ENCODE measurements at regions not wholly inside any gene's neighbourhood (a gene's known extent, or its start where the extent isn't known, plus 50 kb on each side); places are given as distances from the start of the nearest gene placed in this dataset.
"Not testable (repeated sequence)": the region's sequence is repeated elsewhere in the genome, so short reads cannot be mapped to it uniquely, and the experiment has no call there.

- DNase-seq = no peak
These were observed 149.7 kb upstream of the TNFAIP3 start for GRCh38 chr6:137717074-137718073.

- DNase-seq = not testable (repeated sequence)
These were observed 148.2 kb upstream of the TNFAIP3 start for GRCh38 chr6:137718903-137719302.

- no peak for DNase-seq
These were observed 144.2 kb upstream of the TNFAIP3 start for GRCh38 chr6:137722749-137723272.

- no peak for DNase-seq
These were observed 143.6 kb upstream of the TNFAIP3 start for GRCh38 chr6:137723273-137724017.

DNA sequence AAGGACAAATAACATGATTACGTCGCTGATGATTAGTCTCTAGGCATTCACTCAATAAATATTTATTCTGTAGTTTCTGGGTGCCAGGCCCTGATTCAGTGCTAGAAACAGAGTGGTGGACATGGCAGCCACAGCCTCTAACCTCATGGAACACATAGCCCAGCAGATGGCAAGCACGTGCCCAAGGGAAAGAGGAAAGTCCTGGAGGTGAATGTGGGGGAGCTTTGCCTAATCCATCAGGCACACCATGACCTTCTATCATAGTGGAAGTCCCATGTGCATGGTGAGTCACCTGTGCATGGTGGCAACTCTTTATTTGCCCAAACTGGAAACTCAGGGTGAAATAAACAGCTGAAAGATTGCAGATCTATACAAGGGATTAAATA, 143.0 kb upstream of the TNFAIP3 start:
- no peak for DNase-seq

- no peak for DNase-seq
These were observed 142.4 kb upstream of the TNFAIP3 start for GRCh38 chr6:137724495-137725211.

DNA sequence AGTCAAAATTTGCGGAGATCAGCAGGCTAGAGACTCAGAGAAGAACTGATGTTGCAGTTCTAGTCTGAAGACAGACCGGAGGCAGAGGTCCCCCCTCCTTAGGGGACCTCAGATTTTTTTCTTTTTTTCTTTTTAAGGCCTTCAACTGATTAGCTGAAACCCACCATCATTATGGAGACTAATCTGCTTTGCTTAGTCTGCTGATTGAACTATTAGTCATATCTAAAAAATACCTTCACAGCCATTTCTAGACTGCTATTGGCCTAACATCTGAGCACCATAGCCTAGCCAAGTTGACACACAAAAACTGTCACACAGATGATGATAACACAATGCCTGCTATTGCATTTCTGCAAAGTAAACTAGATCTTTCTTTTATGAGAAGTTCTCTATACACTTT, 141.1 kb upstream of the TNFAIP3 start:
- no peak for DNase-seq

GRCh38 chr6:137726582-137726981, 140.5 kb upstream of the TNFAIP3 start:
- DNase-seq = no peak

- no peak for DNase-seq
These were observed 139.8 kb upstream of the TNFAIP3 start for GRCh38 chr6:137727216-137727765.

- no peak for DNase-seq
These were observed 138.4 kb upstream of the TNFAIP3 start for GRCh38 chr6:137728386-137729349.

DNA sequence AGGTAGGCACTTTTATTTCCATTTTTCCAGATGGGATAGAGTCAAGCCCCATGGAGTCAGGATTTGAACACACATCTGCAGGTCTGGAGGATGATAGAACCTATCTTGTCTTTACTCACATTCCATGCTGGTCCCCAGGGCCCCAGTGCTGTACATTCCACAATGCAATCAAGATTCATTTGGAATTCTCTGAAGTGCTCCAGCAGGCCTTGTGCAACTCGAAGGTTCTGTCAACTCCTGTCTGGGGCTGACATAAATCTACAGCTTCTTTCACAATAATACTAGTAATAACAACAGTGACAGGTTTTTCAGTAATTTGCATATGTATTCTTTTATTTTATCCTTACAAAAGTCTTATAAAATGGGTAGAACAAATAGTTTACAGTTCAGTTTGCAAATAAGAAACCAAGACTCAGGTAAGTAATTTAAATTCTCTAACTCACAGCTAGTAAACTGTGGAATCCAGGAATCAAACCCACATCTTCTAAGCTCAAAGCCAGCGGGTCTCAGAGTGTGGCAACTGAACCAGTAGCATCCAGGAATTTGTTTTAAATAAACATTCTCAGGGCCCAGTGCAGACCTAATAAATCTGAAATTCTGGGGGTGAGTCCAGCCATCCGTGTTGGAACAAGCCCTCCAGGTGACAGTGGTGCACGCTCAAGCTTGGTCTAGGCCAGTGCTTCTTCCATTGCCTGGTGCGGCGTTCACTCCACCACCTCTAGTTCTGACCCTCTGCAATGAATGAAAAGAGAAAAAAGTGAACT, 137.0 kb upstream of the TNFAIP3 start:
- no peak for DNase-seq

- DNase-seq = no peak
These were observed 135.5 kb upstream of the TNFAIP3 start for GRCh38 chr6:137731600-137731959.

DNA sequence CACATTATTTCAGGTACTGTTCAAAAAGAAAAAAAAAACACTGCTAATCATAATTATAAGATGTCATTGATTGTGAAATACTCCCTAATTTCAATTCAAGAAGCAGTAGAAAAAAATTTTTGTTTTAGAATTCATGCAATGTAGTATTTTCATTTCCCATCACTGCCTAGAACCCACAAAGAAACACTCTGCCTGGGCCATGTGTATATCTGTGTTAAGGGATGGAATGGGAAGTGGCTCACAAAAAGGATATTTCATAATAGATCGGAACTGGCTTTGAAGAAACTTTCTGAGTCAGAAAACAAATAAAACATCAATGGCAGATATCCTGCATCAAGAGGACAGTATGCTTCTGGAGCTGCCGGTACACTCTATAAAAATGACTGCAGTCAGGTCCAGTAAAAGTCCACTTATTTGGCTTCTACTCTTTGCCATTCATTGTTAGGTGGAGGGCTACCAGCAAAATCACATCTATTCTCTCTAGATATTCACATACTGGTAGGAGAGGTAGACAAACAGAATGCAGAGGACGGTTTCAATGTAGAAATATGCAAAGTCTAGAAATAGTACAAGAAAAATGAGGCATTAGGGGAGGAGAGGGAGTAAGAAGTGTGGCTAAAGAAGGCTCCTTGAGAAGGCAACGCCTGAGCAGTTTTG, 135.0 kb upstream of the TNFAIP3 start:
- no peak for DNase-seq

- DNase-seq = no peak
These were observed 133.7 kb upstream of the TNFAIP3 start for GRCh38 chr6:137733372-137733771.

DNA sequence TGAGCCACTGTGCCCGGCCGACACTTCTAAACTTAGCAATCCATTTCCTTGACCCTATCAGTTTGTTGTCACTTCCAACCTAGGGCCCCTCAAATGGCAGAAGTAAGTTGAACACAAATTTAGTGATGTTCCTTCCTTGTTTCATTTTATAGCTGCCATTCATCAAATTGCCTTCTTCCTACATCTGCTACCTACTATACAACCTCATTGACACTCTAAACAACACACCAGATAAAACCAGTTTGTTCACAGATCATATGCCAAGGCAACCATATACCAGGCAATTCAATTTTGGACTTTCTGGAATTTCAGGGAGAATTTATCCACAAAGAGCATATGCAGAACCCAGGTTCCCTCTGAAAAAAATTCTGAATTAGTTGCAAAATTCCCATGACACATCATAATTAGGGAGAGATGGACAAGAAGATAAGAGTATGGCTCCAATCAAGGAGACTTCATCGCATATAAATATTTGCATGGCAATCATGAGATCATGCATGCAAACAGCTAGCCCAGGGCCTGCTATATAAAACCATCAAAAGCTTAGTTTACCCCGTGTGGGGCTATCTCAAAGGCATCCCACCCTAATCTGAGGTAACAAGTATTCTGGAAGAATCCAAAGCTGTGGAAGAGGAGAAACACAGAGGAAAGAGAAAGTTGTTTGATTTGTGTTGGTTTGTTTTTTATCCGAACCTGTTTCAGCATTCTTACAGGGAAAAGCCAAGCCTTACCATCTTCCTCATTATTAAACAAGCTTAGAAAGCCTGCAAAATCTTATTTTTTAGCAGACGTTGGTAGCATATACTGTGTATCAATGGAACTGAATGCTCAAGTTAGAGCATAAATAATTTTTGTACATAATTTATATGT, 132.8 kb upstream of the TNFAIP3 start:
- no peak for DNase-seq

DNA sequence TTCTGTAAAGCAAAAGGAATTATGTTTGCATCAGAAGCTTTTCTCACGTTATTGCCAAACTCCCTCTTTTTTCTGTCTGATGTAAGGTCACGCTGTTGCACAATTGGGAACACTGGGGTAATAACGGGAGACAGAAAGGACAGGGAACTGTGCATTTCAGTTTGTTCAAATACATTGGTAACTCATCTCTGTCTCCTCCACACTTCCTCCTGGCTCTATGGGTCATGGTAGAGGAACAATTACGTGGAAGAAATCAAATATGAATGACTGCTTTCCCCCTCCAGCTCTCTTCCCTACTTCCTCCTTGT, 132.2 kb upstream of the TNFAIP3 start:
- no peak for DNase-seq

- no peak for DNase-seq
These were observed 130.8 kb upstream of the TNFAIP3 start for GRCh38 chr6:137736048-137736818.

DNA sequence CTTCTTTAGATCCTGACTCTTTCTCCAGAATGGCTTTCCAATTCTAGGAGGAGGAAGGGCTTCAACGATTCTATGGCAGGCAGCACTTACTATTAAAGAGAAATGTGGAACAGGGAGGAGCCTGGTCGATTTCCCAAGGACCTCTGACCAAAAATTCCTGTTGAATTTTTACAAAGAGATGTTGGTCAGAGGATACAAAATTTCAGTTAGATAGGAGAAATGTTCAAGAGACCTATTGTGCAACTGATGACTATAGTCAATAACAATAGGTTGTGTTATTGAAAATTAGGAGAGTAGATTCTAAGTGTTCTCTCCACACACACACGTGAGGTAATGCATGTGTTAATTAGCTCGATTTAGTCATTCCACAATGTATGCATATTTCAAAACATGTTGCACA, 130.1 kb upstream of the TNFAIP3 start:
- no peak for DNase-seq

Measured in amniotic stem cell (primary cell).